C1 segment of cervical spinal cord (tissue), 14 donors: ENCODE measurements at regions not wholly inside any gene's neighbourhood (a gene's known extent, or its start where the extent isn't known, plus 50 kb on each side); places are given as distances from the start of the nearest gene placed in this dataset.
"Not testable (repeated sequence)": the region's sequence is repeated elsewhere in the genome, so short reads cannot be mapped to it uniquely, and the experiment has no call there.

Source experiments
- DNase-seq, 14 donors: peaks; one replicate each; lab custom pipeline; 2025; lab: John Stamatoyannopoulos, UW

- no peak for DNase-seq
Observed at GRCh38 chr17:63290351-63290750, 155.8 kb downstream of the CYB561 start.

- DNase-seq = no peak
Observed at GRCh38 chr17:63290784-63291183, 155.3 kb downstream of the CYB561 start.

GRCh38 chr17:63291258-63291657 lies 154.8 kb downstream of the CYB561 start:
- no peak for DNase-seq

- DNase-seq = no peak
Observed at GRCh38 chr17:63292421-63292820, 153.7 kb downstream of the CYB561 start.

- DNase-seq = no peak
Observed at GRCh38 chr17:63293323-63294075, 152.6 kb downstream of the CYB561 start.

- DNase-seq = no peak
Observed at GRCh38 chr17:63294776-63295175, 151.3 kb downstream of the CYB561 start.

GRCh38 chr17:63295288-63295687 lies 150.8 kb downstream of the CYB561 start:
- DNase-seq = no peak

GRCh38 chr17:63295839-63296590 lies 150.1 kb downstream of the CYB561 start:
- no peak for DNase-seq

- not testable (repeated sequence) for DNase-seq
Observed at GRCh38 chr17:63298916-63299315, 147.2 kb downstream of the CYB561 start.

GRCh38 chr17:63304704-63305261 lies 141.3 kb downstream of the CYB561 start:
- no peak for DNase-seq

GRCh38 chr17:63305857-63306256 lies 140.2 kb downstream of the CYB561 start:
- no peak for DNase-seq

- no peak for DNase-seq
Observed at GRCh38 chr17:63306855-63307254, 139.3 kb downstream of the CYB561 start.

GRCh38 chr17:63308272-63308671 lies 137.8 kb downstream of the CYB561 start:
- DNase-seq = no peak

GRCh38 chr17:63309021-63309420 lies 137.1 kb downstream of the CYB561 start:
- no peak for DNase-seq

GRCh38 chr17:63311416-63311937 lies 134.6 kb downstream of the CYB561 start:
- DNase-seq = no peak

- no peak for DNase-seq
Observed at GRCh38 chr17:63314761-63315160, 131.3 kb downstream of the CYB561 start.

GRCh38 chr17:63316100-63316499 lies 130.0 kb downstream of the CYB561 start:
- DNase-seq = no peak

GRCh38 chr17:63317166-63317840 lies 128.8 kb downstream of the CYB561 start:
- DNase-seq = no peak

- DNase-seq = no peak
Observed at GRCh38 chr17:63325808-63326207, 120.3 kb downstream of the CYB561 start.

- DNase-seq = no peak
Observed at GRCh38 chr17:63329876-63330275, 116.2 kb downstream of the CYB561 start.

- DNase-seq = no peak
Observed at GRCh38 chr17:63331301-63332061, 114.6 kb downstream of the CYB561 start.
